ENCODE measurements at regions not wholly inside any gene's neighbourhood (a gene's known extent, or its start where the extent isn't known, plus 50 kb on each side); places are given as distances from the start of the nearest gene placed in this dataset.

DNA sequence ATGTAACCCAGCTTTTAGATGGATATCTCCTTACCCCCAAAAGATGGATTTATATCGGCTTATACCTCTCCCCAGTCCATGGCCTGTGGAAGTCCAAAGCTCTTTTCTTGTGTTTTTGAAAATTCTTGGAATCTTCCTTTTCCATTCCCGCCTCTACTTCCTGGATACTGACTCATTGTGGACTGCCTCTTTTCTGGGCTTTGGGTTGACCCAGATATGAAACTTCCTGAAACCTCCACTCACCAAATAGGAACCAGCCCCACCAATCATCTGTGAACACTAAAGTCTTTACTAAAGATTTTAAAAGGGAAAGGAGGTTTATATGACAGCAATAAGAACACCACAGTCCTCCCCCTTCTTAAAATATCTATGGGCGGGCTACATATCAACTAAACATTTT is 163.4 kb upstream of the SYN3 start:
- DNase-seq (ENCODE audit: extremely low spot score, unreplicated experiment): no peak
- Mint-ChIP-seq H3K9me3 (no peaks in the 10 kb centered on the region), H3K27me3 (peaks cover 50% of the 10 kb centered on the region)

GRCh38 chr22:33220476-33221080 is 162.4 kb upstream of the SYN3 start:
- Mint-ChIP-seq H3K4me1 (ENCODE audit: unreplicated experiment) (no peaks in the 10 kb centered on the region), H3K9me3 (no peaks in the 10 kb centered on the region), H3K4me3 (no peak overlapping the region), H3K36me3 (no peaks in the 10 kb centered on the region), H3K27me3 (peaks cover 47% of the 10 kb centered on the region), H3K27ac (no peak overlapping the region)
- TF ChIP-seq, protein P1, sequence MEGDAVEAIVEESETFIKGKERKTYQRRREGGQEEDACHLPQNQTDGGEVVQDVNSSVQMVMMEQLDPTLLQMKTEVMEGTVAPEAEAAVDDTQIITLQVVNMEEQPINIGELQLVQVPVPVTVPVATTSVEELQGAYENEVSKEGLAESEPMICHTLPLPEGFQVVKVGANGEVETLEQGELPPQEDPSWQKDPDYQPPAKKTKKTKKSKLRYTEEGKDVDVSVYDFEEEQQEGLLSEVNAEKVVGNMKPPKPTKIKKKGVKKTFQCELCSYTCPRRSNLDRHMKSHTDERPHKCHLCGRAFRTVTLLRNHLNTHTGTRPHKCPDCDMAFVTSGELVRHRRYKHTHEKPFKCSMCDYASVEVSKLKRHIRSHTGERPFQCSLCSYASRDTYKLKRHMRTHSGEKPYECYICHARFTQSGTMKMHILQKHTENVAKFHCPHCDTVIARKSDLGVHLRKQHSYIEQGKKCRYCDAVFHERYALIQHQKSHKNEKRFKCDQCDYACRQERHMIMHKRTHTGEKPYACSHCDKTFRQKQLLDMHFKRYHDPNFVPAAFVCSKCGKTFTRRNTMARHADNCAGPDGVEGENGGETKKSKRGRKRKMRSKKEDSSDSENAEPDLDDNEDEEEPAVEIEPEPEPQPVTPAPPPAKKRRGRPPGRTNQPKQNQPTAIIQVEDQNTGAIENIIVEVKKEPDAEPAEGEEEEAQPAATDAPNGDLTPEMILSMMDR (conservative IDR thresholded peaks at IDR 0.05): no peak
- no peak for DNase-seq (ENCODE audit: extremely low spot score, unreplicated experiment)

More for the DNA sequence above, 163.4 kb upstream of the SYN3 start:
- no peaks in the 10 kb centered on the region for H3K4me1 Mint-ChIP-seq (ENCODE audit: unreplicated experiment)
- no peak overlapping the region for H3K4me3 Mint-ChIP-seq
- TF ChIP-seq, protein P1 (conservative IDR thresholded peaks at IDR 0.05): no peak
- no peaks in the 10 kb centered on the region for H3K36me3 Mint-ChIP-seq
- H3K27ac Mint-ChIP-seq: no peak overlapping the region

GRCh38 chr22:33219648-33220384 is 161.6 kb upstream of the SYN3 start:
- H3K4me1 Mint-ChIP-seq (ENCODE audit: unreplicated experiment): no peaks in the 10 kb centered on the region
- TF ChIP-seq, protein P1 (conservative IDR thresholded peaks at IDR 0.05): no peak
- no peak overlapping the region for H3K27ac Mint-ChIP-seq
- no peak for DNase-seq (ENCODE audit: extremely low spot score, unreplicated experiment)
- H3K4me3 Mint-ChIP-seq: no peak overlapping the region
- no peaks in the 10 kb centered on the region for H3K9me3 Mint-ChIP-seq
- no peaks in the 10 kb centered on the region for H3K36me3 Mint-ChIP-seq
- peaks cover 44% of the 10 kb centered on the region for H3K27me3 Mint-ChIP-seq

DNA sequence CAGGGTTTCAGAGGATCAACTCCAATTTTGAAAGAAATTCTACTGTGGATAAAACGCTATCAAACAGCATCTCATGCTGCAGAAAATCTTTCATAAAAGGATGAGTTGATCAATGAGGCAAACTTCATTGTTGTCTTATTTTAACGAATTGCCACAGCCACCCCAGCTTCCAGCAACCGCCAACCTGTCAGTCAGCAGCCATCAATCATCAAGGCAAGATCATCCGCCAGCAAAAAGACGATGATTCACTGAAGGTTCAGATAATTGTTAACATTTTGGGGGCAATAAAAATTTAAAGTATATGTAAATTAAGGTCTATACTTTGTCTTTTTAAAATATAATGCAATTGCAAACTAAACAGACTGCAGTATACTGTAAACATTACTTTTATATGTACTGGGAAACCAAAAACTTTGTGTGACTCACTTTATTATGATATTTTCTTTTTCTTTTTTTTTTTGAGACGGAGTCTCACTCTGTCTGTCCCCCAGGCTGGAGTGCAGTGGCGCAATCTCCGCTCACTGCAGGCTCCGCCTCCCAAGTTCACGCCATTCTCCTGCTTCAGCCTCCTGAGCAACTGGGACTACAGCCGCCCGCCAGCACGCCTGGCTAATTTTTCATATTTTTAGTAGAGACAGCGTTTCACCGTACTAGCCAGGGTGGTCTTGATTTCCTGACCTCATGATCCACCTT is 155.3 kb upstream of the SYN3 start:
- peaks cover 16% of the 10 kb centered on the region for H3K27me3 Mint-ChIP-seq
- no peaks in the 10 kb centered on the region for H3K9me3 Mint-ChIP-seq
- DNase-seq (ENCODE audit: extremely low spot score, unreplicated experiment): no peak
- no peaks in the 10 kb centered on the region for H3K4me1 Mint-ChIP-seq (ENCODE audit: unreplicated experiment)
- TF ChIP-seq, protein P1 (conservative IDR thresholded peaks at IDR 0.05): no peak
- H3K4me3 Mint-ChIP-seq: no peak overlapping the region
- no peaks in the 10 kb centered on the region for H3K36me3 Mint-ChIP-seq
- H3K27ac Mint-ChIP-seq: no peak overlapping the region

- no peak overlapping the region for H3K4me3 Mint-ChIP-seq
- H3K9me3 Mint-ChIP-seq: no peaks in the 10 kb centered on the region
- no peak overlapping the region for H3K27ac Mint-ChIP-seq
- DNase-seq (ENCODE audit: extremely low spot score, unreplicated experiment): no peak
- peaks cover 36% of the 10 kb centered on the region for H3K27me3 Mint-ChIP-seq
- H3K36me3 Mint-ChIP-seq: no peaks in the 10 kb centered on the region
- TF ChIP-seq, protein P1 (conservative IDR thresholded peaks at IDR 0.05): peak; percentile 76
- no peaks in the 10 kb centered on the region for H3K4me1 Mint-ChIP-seq (ENCODE audit: unreplicated experiment)
Observed at GRCh38 chr22:33209930-33210784, 152.0 kb upstream of the SYN3 start.

All from type B pancreatic cell (in vitro differentiated cells).